ENCODE measurements at regions not wholly inside any gene's neighbourhood (a gene's known extent, or its start where the extent isn't known, plus 50 kb on each side); places are given as distances from the start of the nearest gene placed in this dataset.

GRCh38 chrX:13180807-13181206 is 136.4 kb upstream of the FAM9C start:
- TF ChIP-seq CTCF (IDR thresholded peaks at IDR 0.05) (no peak), POLR2A (IDR thresholded peaks at IDR 0.05) (no peak)
